Endodermal cell (in vitro differentiated cells): ENCODE measurements at regions not wholly inside any gene's neighbourhood (a gene's known extent, or its start where the extent isn't known, plus 50 kb on each side); places are given as distances from the start of the nearest gene placed in this dataset.

ENCODE experiments used
- DNase-seq: peaks from one replicate; pipeline ENCODE4 v3.0.0-alpha.2; 2017
- H3K27ac ChIP-seq: 2 replicates; pipeline ENCODE4 v1.5.1; 2013; ENCODE audit warnings: mild to moderate bottlenecking, low read depth, low read length, moderate library complexity
- H3K27me3 ChIP-seq: 2 replicates; pipeline ENCODE4 v1.6.1; 2013; ENCODE audit warnings: mild to moderate bottlenecking, low read length, moderate library complexity; ENCODE audit not compliant: insufficient read depth, control insufficient read depth, poor library complexity, severe bottlenecking
- H3K36me3 ChIP-seq: 2 replicates; pipeline ENCODE4 v1.7.0; 2013; ENCODE audit warnings: mild to moderate bottlenecking, low read length, moderate library complexity; ENCODE audit not compliant: control insufficient read depth, insufficient read depth
- H3K4me1 ChIP-seq: one replicate; pipeline ENCODE4 v1.7.0; 2013; ENCODE audit warnings: low read length; ENCODE audit not compliant: control insufficient read depth, insufficient read depth
- H3K4me3 ChIP-seq: 2 replicates; pipeline ENCODE4 v1.5.1; 2013; ENCODE audit warnings: mild to moderate bottlenecking, low read length, moderate library complexity
- H3K9ac ChIP-seq: 2 replicates; pipeline ENCODE4 v1.6.1; 2013; ENCODE audit warnings: mild to moderate bottlenecking, low read length, moderate library complexity; ENCODE audit not compliant: poor library complexity, severe bottlenecking; ENCODE audit errors: extremely low read depth
- H3K9me3 ChIP-seq: 2 replicates; pipeline ENCODE4 v1.6.1; 2013; ENCODE audit warnings: mild to moderate bottlenecking, low read length, moderate library complexity; ENCODE audit not compliant: control insufficient read depth
- H3K27ac Mint-ChIP-seq: 2 replicates; pipeline ENCODE4 v1.8.0; 2020; ENCODE audit warnings: mixed read lengths
- H3K27me3 Mint-ChIP-seq: 2 replicates; pipeline ENCODE4 v1.8.0; 2021; ENCODE audit warnings: mild to moderate bottlenecking, mixed read lengths; ENCODE audit not compliant: insufficient read depth
- H3K36me3 Mint-ChIP-seq: 2 replicates; pipeline ENCODE4 v1.8.0; 2020; ENCODE audit warnings: low read depth, mixed read lengths
- H3K4me1 Mint-ChIP-seq: 2 replicates; pipeline ENCODE4 v1.8.0; 2020; ENCODE audit warnings: mixed read lengths
- H3K4me3 Mint-ChIP-seq: 2 replicates; pipeline ENCODE4 v1.8.0; 2020; ENCODE audit warnings: mild to moderate bottlenecking, moderate library complexity, mixed read lengths
- H3K9me3 Mint-ChIP-seq: 2 replicates; pipeline ENCODE4 v1.8.0; 2020; ENCODE audit warnings: mild to moderate bottlenecking, mixed read lengths
- WGBS, 2 experiments: methylation state at CpG; one replicate each; pipeline versions ENCODE4 v1.1.5 to v1.1.7; 2013; ENCODE audit warnings: missing lambda C conversion rate in 2 of 2, mixed read lengths in 1 of 2; ENCODE audit not compliant: insufficient coverage in 1 of 2, insufficient read length in 1 of 2; 5-methylcytosine and 5-hydroxymethylcytosine counted together
- TF ChIP-seq, protein P1 (sequence below): fragments of 200-600 bp; sonication (generic); conservative IDR thresholded peaks from 2 replicates; pipeline ENCODE4 v1.5.0; 2021; ENCODE audit warnings: antibody characterized with exemption, mild to moderate bottlenecking

GRCh38 chrX:45424326-45424725 is 223.7 kb upstream of the DIPK2B start:
- Histone ChIP-seq H3K9me3 (peaks cover 4% of the 10 kb centered on the region), H3K27ac (no peak overlapping the region), H3K9ac (no peak overlapping the region), H3K27me3 (no peaks in the 10 kb centered on the region), H3K4me1 (no peaks in the 10 kb centered on the region), H3K4me3 (no peak overlapping the region), H3K36me3 (no peaks in the 10 kb centered on the region)
- peaks cover 6% of the 10 kb centered on the region for H3K4me1 Mint-ChIP-seq
- DNase-seq, result no peak
- H3K27ac Mint-ChIP-seq, result no peak overlapping the region
- H3K4me3 Mint-ChIP-seq, result no peak overlapping the region
- peaks cover 48% of the 10 kb centered on the region for H3K9me3 Mint-ChIP-seq
- no peaks in the 10 kb centered on the region for H3K27me3 Mint-ChIP-seq
- TF ChIP-seq, protein P1, sequence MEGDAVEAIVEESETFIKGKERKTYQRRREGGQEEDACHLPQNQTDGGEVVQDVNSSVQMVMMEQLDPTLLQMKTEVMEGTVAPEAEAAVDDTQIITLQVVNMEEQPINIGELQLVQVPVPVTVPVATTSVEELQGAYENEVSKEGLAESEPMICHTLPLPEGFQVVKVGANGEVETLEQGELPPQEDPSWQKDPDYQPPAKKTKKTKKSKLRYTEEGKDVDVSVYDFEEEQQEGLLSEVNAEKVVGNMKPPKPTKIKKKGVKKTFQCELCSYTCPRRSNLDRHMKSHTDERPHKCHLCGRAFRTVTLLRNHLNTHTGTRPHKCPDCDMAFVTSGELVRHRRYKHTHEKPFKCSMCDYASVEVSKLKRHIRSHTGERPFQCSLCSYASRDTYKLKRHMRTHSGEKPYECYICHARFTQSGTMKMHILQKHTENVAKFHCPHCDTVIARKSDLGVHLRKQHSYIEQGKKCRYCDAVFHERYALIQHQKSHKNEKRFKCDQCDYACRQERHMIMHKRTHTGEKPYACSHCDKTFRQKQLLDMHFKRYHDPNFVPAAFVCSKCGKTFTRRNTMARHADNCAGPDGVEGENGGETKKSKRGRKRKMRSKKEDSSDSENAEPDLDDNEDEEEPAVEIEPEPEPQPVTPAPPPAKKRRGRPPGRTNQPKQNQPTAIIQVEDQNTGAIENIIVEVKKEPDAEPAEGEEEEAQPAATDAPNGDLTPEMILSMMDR, result no peak
- no peaks in the 10 kb centered on the region for H3K36me3 Mint-ChIP-seq

DNA sequence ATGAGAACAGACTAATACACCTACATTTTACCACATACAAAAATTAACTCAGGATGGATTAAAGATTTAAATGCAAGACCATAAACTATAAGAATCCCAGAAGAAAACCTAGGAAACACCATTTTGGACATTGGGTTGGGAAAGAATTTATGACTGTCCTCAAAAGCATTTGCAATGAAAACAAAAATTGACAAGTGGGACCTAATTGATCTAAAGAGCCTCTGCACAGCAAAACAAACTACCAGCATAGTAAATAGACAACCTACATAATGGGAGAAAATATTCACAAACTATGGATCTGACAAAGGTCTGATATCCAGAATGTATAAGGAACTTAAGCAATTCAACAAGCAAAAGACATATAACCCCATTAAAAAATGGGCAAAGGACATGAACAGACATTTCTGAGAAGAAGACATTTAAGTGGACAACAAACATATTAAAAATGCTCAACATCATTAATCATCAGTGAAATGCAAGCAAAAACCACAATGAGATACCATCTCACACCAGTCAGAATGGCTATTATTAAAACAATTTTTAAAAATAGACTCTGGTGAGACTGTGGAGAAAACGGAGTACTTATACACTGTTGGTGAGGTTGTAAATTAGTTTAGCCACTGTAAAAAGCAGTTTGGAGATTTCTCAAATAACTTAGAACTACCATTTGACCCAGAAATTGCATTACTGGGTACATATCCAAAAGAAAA is 221.7 kb upstream of the DIPK2B start:
- Mint-ChIP-seq H3K4me3 (no peak overlapping the region), H3K36me3 (no peaks in the 10 kb centered on the region), H3K9me3 (peaks cover 55% of the 10 kb centered on the region), H3K27ac (no peak overlapping the region), H3K27me3 (no peaks in the 10 kb centered on the region), H3K4me1 (peaks cover 6% of the 10 kb centered on the region)
- H3K4me1 ChIP-seq, result no peaks in the 10 kb centered on the region
- no CpG with 5 or more reads among the region's 1 CpG for WGBS, 2 experiments
- no peak overlapping the region for H3K27ac ChIP-seq
- H3K9me3 ChIP-seq, result peaks cover 4% of the 10 kb centered on the region
- H3K4me3 ChIP-seq, result no peak overlapping the region
- H3K36me3 ChIP-seq, result no peaks in the 10 kb centered on the region
- TF ChIP-seq, protein P1, result no peak
- H3K27me3 ChIP-seq, result no peaks in the 10 kb centered on the region
- no peak for DNase-seq
- no peak overlapping the region for H3K9ac ChIP-seq

- Mint-ChIP-seq H3K4me3 (no peak overlapping the region), H3K27ac (no peak overlapping the region), H3K4me1 (peaks cover 6% of the 10 kb centered on the region), H3K27me3 (no peaks in the 10 kb centered on the region), H3K9me3 (peaks cover 52% of the 10 kb centered on the region), H3K36me3 (no peaks in the 10 kb centered on the region)
- no peak overlapping the region for H3K27ac ChIP-seq
- peaks cover 4% of the 10 kb centered on the region for H3K9me3 ChIP-seq
- TF ChIP-seq, protein P1, result no peak
- H3K9ac ChIP-seq, result no peak overlapping the region
- no peaks in the 10 kb centered on the region for H3K36me3 ChIP-seq
- 93% methylated on average over 2 of the region's 2 CpGs; no CpG with 5 or more reads in 1 of the 2 experiments for WGBS, 2 experiments
- H3K4me3 ChIP-seq, result no peak overlapping the region
- H3K27me3 ChIP-seq, result no peaks in the 10 kb centered on the region
- no peak for DNase-seq
- no peaks in the 10 kb centered on the region for H3K4me1 ChIP-seq
These were observed 221.1 kb upstream of the DIPK2B start for GRCh38 chrX:45421806-45422205.
